H9 (cell line): ENCODE measurements at regions not wholly inside any gene's neighbourhood (a gene's known extent, or its start where the extent isn't known, plus 50 kb on each side); places are given as distances from the start of the nearest gene placed in this dataset.
A peak's percentile ranks its signal among the peaks of the same experiment; 100 is the strongest.

Source experiments
- DNase-seq: peaks from one replicate; pipeline ENCODE4 v3.0.0-alpha.2; 2017
- H2AFZ ChIP-seq: one replicate; pipeline ENCODE4 v1.6.1; 2013; ENCODE audit warnings: mild to moderate bottlenecking, low read length, control low read depth, moderate library complexity
- H2AK5ac ChIP-seq: 2 replicates; pipeline ENCODE4 v1.6.1; 2013; ENCODE audit warnings: low read length, control low read depth, mixed read lengths; ENCODE audit not compliant: insufficient read length
- H2BK120ac ChIP-seq: one replicate; pipeline ENCODE4 v1.6.1; 2013; ENCODE audit warnings: low read depth, mild to moderate bottlenecking, low read length, control low read depth, inconsistent platforms; ENCODE audit not compliant: poor library complexity, severe bottlenecking
- H2BK12ac ChIP-seq: 2 replicates; pipeline ENCODE4 v1.6.1; 2013; ENCODE audit warnings: low read length, control low read depth, mixed read lengths, low read depth; ENCODE audit not compliant: insufficient read length
- H2BK15ac ChIP-seq: 2 replicates; pipeline ENCODE4 v1.6.1; 2013; ENCODE audit warnings: low read depth, low read length, control low read depth
- H2BK20ac ChIP-seq: one replicate; pipeline ENCODE4 v1.6.1; 2013; ENCODE audit warnings: low read depth, mild to moderate bottlenecking, low read length, control low read depth, inconsistent platforms; ENCODE audit not compliant: poor library complexity, severe bottlenecking
- H2BK5ac ChIP-seq: 2 replicates; pipeline ENCODE4 v1.6.1; 2013; ENCODE audit warnings: low read length, control low read depth, mixed read lengths; ENCODE audit not compliant: insufficient read length
- H3K14ac ChIP-seq: 2 replicates; pipeline ENCODE4 v1.6.1; 2013; ENCODE audit warnings: low read length, control low read depth; ENCODE audit not compliant: insufficient read depth
- H3K18ac ChIP-seq: 2 replicates; pipeline ENCODE4 v1.6.1; 2013; ENCODE audit warnings: low read depth, mild to moderate bottlenecking, mixed read lengths, low read length, control low read depth; ENCODE audit not compliant: insufficient read length
- H3K23ac ChIP-seq: 2 replicates; pipeline ENCODE4 v1.6.1; 2013; ENCODE audit warnings: low read length, control low read depth, mixed read lengths, low read depth; ENCODE audit not compliant: insufficient read length
- H3K23me2 ChIP-seq: 2 replicates; pipeline ENCODE4 v1.6.1; 2013; ENCODE audit warnings: low read depth, mild to moderate bottlenecking, mixed read lengths, low read length, control low read depth; ENCODE audit not compliant: insufficient read length, poor library complexity, severe bottlenecking
- H3K27ac ChIP-seq: 2 replicates; pipeline ENCODE4 v1.5.1; 2013; ENCODE audit warnings: low read length, control low read depth, mixed read lengths, low read depth; ENCODE audit not compliant: insufficient read length
- H3K27me3 ChIP-seq: 2 replicates; pipeline ENCODE4 v1.6.1; 2013; ENCODE audit warnings: low read length, control low read depth, inconsistent platforms; ENCODE audit not compliant: insufficient read depth
- H3K4ac ChIP-seq: 2 replicates; pipeline ENCODE4 v1.6.1; 2013; ENCODE audit warnings: low read depth, mild to moderate bottlenecking, control low read depth, inconsistent platforms, low read length, moderate library complexity
- H3K4me1 ChIP-seq: 2 replicates; pipeline ENCODE4 v1.6.1; 2013; ENCODE audit warnings: low read length, control low read depth, inconsistent platforms; ENCODE audit not compliant: insufficient read depth
- H3K4me2 ChIP-seq: 2 replicates; pipeline ENCODE4 v1.6.1; 2013; ENCODE audit warnings: low read length, control low read depth, mixed read lengths; ENCODE audit not compliant: insufficient read length, insufficient read depth
- H3K56ac ChIP-seq: 2 replicates; pipeline ENCODE4 v1.6.1; 2013; ENCODE audit warnings: low read depth, mild to moderate bottlenecking, mixed read lengths, low read length, control low read depth; ENCODE audit not compliant: insufficient read length
- H3K79me1 ChIP-seq: 2 replicates; pipeline ENCODE4 v1.6.1; 2013; ENCODE audit warnings: low read depth, mild to moderate bottlenecking, moderate library complexity, low read length, control low read depth, inconsistent platforms; ENCODE audit not compliant: insufficient read depth, poor library complexity, severe bottlenecking
- H3K79me2 ChIP-seq: 2 replicates; pipeline ENCODE4 v1.6.1; 2013; ENCODE audit warnings: low read length, control low read depth, inconsistent platforms; ENCODE audit not compliant: insufficient read depth
- H3K9ac ChIP-seq: 2 replicates; pipeline ENCODE4 v1.6.1; 2013; ENCODE audit warnings: low read length, control low read depth, mixed read lengths; ENCODE audit not compliant: insufficient read length; ENCODE audit errors: extremely low read depth
- H3K9me3 ChIP-seq: one replicate; pipeline ENCODE4 v1.6.1; 2013; ENCODE audit warnings: low read depth, low read length, inconsistent platforms; ENCODE audit not compliant: control insufficient read depth
- H3T11ph ChIP-seq: one replicate; pipeline ENCODE4 v1.6.1; 2013; ENCODE audit warnings: mild to moderate bottlenecking, low read length, control low read depth, inconsistent platforms
- H4K20me1 ChIP-seq: one replicate; pipeline ENCODE4 v1.6.1; 2013; ENCODE audit not compliant: control insufficient read depth, insufficient read length, insufficient read depth
- H4K5ac ChIP-seq: 2 replicates; pipeline ENCODE4 v1.6.1; 2013; ENCODE audit warnings: low read depth, mild to moderate bottlenecking, mixed read lengths, low read length, control low read depth; ENCODE audit not compliant: insufficient read length
- H4K8ac ChIP-seq: replicated peaks from 2 replicates; pipeline ENCODE4 v1.6.1; 2013; ENCODE audit warnings: low read length, control low read depth, mixed read lengths, low read depth; ENCODE audit not compliant: insufficient read length
- H4K91ac ChIP-seq: 2 replicates; pipeline ENCODE4 v1.6.1; 2013; ENCODE audit warnings: low read depth, mild to moderate bottlenecking, moderate library complexity, mixed read lengths, low read length, control low read depth; ENCODE audit not compliant: insufficient read length
- H3K27ac Mint-ChIP-seq, 3 experiments: 2 replicates in 2 of 3; 3 replicates in 1 of 3; pipeline ENCODE4 v1.8.0; 2020 to 2021; ENCODE audit warnings: mixed read lengths in 3 of 3, mild to moderate bottlenecking in 1 of 3, moderate library complexity in 1 of 3
- H3K27me3 Mint-ChIP-seq: 2 replicates; pipeline ENCODE4 v1.8.0; 2021; ENCODE audit warnings: low read depth, mild to moderate bottlenecking, moderate library complexity, mixed read lengths
- H3K36me3 Mint-ChIP-seq, 3 experiments: 2 replicates in 2 of 3; 3 replicates in 1 of 3; pipeline ENCODE4 v1.8.0; 2020 to 2021; ENCODE audit warnings: low read depth in 3 of 3, mixed read lengths in 3 of 3; ENCODE audit not compliant: insufficient read depth in 1 of 3
- H3K4me1 Mint-ChIP-seq, 2 experiments: 2 replicates each; pipeline ENCODE4 v1.8.0; 2020; ENCODE audit warnings: mixed read lengths in 2 of 2
- H3K4me3 Mint-ChIP-seq, 2 experiments: 2 replicates in 1 of 2; 3 replicates in 1 of 2; pipeline ENCODE4 v1.8.0; 2020 to 2021; ENCODE audit warnings: mild to moderate bottlenecking in 2 of 2, mixed read lengths in 2 of 2, moderate library complexity in 1 of 2
- H3K9me3 Mint-ChIP-seq, 2 experiments: 2 replicates in 1 of 2; 3 replicates in 1 of 2; pipeline ENCODE4 v1.8.0; 2020; ENCODE audit warnings: mild to moderate bottlenecking in 2 of 2, mixed read lengths in 2 of 2, moderate library complexity in 1 of 2
- WGBS: extraction: QIAGEN DNeasy Blood & Tissue Kit; methylation state at CpG from one replicate; pipeline ENCODE4 v1.1.7; 2013; ENCODE audit warnings: missing lambda C conversion rate, low lambda C conversion rate, mixed read lengths; ENCODE audit not compliant: insufficient read length; ENCODE audit errors: extremely low coverage; 5-methylcytosine and 5-hydroxymethylcytosine counted together
- TF ChIP-seq, protein P1 (sequence below): fragments of 200-600 bp; sonication (generic); conservative IDR thresholded peaks from 3 replicates; pipeline ENCODE4 v1.8.0; 2021; ENCODE audit warnings: antibody characterized with exemption, mild to moderate bottlenecking

DNA sequence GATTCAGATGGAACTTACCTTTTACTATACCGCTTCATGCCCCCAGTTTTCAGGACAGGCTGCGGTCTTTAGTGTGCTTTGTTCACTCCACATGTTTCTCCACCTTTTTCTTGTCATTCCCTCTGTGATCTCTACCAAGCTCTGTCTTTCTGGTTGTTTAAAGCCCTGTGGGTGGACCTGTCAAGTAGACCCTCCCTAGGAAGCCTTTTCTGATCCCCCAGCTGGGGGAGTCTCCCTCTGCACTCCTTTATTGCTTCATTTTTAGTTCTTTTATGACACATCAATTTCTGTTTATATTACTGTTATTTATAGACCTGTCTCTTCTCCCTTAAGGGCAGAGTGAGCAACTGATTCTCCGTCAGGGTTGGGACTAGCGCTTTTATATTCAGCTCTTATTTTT, 150.2 kb downstream of the C4orf33 start:
- Histone ChIP-seq H3K4me2 (no peak overlapping the region), H4K91ac (no peak overlapping the region), H3K4me1 (no peaks in the 10 kb centered on the region), H3K27me3 (no peaks in the 10 kb centered on the region), H3K4ac (no peak overlapping the region), H2BK20ac (no peak overlapping the region), H3K23me2 (no peaks in the 10 kb centered on the region), H3T11ph (no peak overlapping the region), H2BK12ac (no peak overlapping the region), H3K79me1 (no peaks in the 10 kb centered on the region), H4K5ac (no peak overlapping the region), H2BK5ac (no peak overlapping the region), H3K23ac (no peak overlapping the region), H3K18ac (no peak overlapping the region), H2BK120ac (no peak overlapping the region), H2AFZ (no peak overlapping the region), H3K27ac (no peak overlapping the region), H3K14ac (no peak overlapping the region), H4K20me1 (no peaks in the 10 kb centered on the region), H2AK5ac (no peak overlapping the region), H3K9ac (no peak overlapping the region), H3K9me3 (no peaks in the 10 kb centered on the region), H4K8ac (no peak overlapping the region), H2BK15ac (no peak overlapping the region), H3K56ac (no peak overlapping the region), H3K79me2 (no peaks in the 10 kb centered on the region)
- Mint-ChIP-seq H3K36me3 (peaks cover 0 to under 1% (median 0%) of the 10 kb centered on the region in 3 experiments; a peak in 1 of 7 replicates), H3K4me1 (peaks cover 0 to 6% of the 10 kb centered on the region in 2 experiments; a peak in 2 of 4 replicates), H3K4me3 (no peak overlapping the region), H3K27me3 (no peaks in the 10 kb centered on the region), H3K9me3 (no peaks in the 10 kb centered on the region; a peak in 1 of 5 replicates), H3K27ac (peak overlapping the region in 2 of 3 experiments; percentile 36 to 50; a peak in 2 of 7 replicates)
- no peak for DNase-seq
- TF ChIP-seq, protein P1, sequence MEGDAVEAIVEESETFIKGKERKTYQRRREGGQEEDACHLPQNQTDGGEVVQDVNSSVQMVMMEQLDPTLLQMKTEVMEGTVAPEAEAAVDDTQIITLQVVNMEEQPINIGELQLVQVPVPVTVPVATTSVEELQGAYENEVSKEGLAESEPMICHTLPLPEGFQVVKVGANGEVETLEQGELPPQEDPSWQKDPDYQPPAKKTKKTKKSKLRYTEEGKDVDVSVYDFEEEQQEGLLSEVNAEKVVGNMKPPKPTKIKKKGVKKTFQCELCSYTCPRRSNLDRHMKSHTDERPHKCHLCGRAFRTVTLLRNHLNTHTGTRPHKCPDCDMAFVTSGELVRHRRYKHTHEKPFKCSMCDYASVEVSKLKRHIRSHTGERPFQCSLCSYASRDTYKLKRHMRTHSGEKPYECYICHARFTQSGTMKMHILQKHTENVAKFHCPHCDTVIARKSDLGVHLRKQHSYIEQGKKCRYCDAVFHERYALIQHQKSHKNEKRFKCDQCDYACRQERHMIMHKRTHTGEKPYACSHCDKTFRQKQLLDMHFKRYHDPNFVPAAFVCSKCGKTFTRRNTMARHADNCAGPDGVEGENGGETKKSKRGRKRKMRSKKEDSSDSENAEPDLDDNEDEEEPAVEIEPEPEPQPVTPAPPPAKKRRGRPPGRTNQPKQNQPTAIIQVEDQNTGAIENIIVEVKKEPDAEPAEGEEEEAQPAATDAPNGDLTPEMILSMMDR: no peak
- no CpG with 5 or more reads among the region's 4 CpGs for WGBS
